HG03280 (cell line): ENCODE measurements at regions not wholly inside any gene's neighbourhood (a gene's known extent, or its start where the extent isn't known, plus 50 kb on each side); places are given as distances from the start of the nearest gene placed in this dataset.
"Not testable (repeated sequence)": the region's sequence is repeated elsewhere in the genome, so short reads cannot be mapped to it uniquely, and the experiment has no call there.

Experiments used
- ATAC-seq: cut with Tn5 transposase; IDR thresholded peaks from one replicate; pipeline ENCODE4 v1.9.1; 2021; ENCODE audit warnings: mild to moderate bottlenecking, moderate library complexity; ENCODE audit not compliant: unreplicated experiment

DNA sequence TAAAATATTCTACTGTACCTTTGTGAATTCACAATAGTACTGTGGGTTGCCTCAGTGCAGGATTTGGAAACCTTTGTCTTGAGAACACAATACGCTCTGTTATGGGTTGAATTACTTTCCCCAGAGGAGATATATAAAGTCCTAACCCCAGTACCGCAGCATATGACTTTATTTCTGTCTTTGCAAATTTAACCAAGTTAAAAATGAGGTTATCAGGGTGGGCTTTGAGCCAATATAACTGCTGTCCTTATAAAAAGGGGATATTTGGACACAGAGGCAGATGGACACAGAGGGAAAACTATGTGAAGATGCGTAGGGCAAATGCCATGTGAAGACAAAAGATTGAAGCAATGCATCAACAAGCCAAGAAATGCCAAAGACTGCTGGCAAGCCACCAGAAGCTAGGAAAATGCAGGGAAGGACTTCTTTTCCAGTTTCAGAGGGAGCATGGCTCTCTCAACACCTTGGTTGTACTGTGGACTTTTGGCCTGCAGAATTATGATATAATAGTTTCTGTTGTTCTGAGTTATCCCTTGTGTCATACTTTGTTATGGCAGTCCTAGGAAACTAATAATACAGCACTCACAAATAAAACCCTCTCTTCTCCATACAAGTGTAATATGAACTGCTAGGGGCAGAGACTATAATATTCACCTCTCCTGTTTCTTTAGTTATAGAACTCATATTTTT is 292.6 kb upstream of the SPTLC3 start:
- no peak for ATAC-seq

- no peak for ATAC-seq
Observed at GRCh38 chr20:12717061-12717460, 291.7 kb upstream of the SPTLC3 start.

GRCh38 chr20:12718619-12719018 is 290.2 kb upstream of the SPTLC3 start:
- ATAC-seq, result no peak

- no peak for ATAC-seq
Observed at GRCh38 chr20:12721636-12722035, 287.1 kb upstream of the SPTLC3 start.

DNA sequence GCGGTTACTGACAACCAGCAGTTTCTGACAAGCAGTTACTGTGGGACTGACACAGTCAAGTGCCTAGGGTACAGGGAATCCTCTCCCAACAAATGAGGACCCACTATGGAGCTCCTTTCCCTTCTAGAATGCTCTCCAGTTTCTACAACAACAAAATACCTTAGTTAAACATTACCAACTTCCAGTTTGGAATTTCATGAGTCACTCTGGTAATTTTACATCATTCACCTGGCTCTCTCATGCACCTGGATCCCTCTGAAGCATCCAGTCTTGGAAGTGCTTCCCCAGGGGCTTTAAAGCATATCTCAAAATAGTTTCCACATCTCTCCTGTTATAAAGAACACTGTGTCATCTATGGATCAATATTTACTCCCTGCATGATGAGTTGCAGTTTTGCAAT is 286.7 kb upstream of the SPTLC3 start:
- no peak for ATAC-seq

DNA sequence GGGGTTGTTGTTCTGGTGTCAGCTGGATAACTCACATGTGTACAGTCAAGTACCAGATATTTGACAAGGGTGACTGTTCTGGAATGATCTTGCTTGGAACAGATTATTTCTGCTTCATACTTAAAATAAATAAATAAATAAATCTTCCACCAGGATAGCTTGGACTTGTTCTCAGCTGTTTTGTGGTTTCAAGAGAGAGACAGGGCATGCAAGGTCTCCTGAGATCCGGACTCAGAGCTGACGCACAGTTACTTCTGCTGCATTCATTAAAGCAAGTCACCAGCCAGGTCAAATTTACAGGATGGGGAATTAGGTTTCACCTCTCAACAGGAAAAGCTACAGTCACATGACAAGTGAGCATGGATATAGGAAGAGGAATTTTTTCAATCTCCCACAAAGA is 285.0 kb upstream of the SPTLC3 start:
- ATAC-seq, result no peak

- no peak for ATAC-seq
Observed at GRCh38 chr20:12728782-12729181, 280.0 kb upstream of the SPTLC3 start.

- ATAC-seq, result no peak
Observed at GRCh38 chr20:12729326-12729725, 279.4 kb upstream of the SPTLC3 start.

GRCh38 chr20:12733811-12734210 is 275.0 kb upstream of the SPTLC3 start:
- no peak for ATAC-seq

DNA sequence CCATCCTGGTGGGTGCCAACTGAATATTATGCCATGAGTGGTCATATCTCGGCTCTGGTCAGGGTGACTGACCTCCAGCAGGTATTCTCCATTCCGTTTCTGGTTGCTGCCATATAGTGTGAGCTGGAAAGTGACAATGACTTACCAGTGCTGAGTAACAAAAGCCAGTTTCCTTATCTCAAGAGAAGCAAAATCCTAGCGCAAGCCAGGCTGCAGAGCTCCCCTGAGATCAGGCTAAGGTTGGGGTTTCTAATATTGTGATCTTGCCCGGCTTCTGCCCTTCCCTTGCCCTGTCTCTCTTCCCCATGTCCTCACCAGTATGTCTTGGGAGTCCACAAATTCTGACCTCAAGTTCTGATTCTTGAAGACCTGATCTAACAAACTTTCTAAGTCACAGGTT is 271.3 kb upstream of the SPTLC3 start:
- no peak for ATAC-seq

DNA sequence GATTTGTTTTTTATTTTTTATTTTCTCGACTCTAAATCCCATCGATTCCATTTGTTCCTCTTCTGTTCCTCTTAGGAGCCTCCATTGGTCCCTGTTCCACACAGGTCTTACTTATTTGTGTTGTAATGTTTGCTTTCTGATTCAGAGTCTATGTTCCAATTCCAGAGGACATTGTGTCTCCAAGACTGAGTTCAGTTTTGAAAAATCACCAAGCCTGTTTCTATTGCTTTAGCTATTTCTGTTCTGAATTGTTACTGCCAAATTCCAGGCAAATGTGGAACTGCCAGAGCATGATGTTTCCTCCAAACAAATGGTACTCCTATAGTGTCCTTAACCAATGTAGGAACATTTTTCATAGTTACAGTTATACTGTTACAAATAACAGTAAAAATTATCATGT is 270.9 kb upstream of the SPTLC3 start:
- ATAC-seq, result no peak

DNA sequence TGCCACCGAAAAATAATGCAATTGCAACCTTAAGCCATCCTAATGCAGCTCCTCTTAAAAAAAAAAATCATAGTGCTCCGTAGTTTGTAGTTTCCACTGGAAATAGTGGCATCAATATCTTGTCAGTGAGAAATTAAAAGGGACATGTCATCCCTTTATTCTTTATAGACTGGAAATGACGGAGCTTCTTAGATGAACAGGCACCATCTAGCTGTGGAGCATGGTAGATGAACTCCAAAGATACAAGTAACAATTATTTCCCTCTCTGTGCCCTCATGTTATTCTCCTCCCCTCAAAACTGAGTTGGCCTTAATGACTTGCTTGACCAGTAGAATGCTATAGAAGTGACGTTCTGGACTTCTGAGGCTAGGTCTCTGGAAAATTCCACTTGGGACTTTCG is 268.1 kb upstream of the SPTLC3 start:
- ATAC-seq, result no peak

DNA sequence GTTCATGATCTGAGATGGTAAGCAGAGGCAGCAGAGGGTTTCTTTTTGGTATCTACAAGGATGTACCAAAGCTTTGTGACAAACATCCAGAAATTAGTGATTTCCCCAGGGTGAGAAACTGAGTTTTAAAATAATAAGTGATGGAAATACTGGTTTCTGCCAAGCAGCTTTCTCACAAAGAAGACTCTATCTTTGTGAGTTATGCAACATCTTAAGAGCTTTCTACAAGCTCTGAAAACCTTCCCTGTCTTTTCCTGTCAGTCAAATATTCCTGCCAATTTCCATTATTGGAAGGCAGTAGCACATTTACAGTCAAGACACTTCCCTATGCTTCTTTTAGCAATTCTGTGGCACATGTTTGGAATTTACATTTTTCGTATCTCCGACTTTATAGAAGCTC is 264.7 kb upstream of the SPTLC3 start:
- no peak for ATAC-seq

- ATAC-seq, result no peak
Observed at GRCh38 chr20:12748359-12748994, 260.3 kb upstream of the SPTLC3 start.

DNA sequence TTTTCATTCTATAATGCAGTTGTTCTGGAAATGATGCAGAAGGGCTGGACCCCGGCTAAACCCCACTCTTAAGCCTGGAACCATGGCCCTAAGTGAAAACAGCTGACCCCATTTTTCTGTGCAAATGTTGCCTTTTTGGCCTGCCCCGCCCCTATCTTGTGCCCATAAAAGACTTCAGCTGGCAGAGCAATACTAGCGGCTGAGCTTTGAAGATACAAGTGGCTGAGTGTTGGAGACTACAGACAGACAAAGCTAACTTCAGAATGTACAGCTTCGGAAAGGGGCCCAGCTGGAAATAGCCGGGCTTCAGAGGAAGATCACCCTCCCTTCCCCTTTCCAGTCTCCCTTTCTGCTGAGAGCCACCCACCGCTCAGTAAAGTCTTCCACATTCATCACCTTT is 258.6 kb upstream of the SPTLC3 start:
- ATAC-seq, result no peak

DNA sequence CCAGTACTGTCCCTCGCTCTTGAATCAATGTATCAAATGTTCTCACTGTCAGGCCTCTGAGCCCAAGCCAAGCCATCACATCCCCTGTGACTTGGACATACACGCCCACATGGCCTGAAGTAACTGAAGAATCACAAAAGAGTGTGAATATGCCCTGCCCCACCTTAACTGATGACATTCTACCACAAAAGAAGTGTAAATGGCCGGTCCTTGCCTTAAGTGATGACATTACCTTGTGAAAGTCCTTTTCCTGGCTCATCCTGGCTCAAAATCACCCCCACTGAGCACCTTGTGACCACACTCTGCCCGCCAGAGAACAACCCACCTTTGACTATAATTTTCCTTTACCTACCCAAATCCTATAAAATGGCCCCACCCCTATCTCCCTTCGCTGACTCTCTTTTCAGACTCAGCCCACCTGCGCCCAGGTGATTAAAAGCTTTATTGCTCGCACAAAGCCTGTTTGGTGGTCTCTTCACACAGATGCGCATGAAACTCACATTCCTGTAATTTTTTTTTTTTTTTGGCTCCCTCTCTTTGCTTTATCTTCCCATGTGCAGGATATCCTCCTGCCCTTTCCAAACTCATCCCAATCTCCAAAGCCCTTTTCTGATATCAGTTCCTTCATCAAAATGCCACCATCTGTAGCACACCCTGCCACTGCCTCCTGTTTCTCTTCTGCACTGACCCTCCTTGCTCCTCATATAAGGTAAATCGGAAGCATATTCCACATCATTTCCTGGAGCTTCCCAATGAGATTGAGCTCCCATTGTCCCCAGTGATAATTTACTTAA is 255.7 kb upstream of the SPTLC3 start:
- ATAC-seq, result not testable (repeated sequence)

DNA sequence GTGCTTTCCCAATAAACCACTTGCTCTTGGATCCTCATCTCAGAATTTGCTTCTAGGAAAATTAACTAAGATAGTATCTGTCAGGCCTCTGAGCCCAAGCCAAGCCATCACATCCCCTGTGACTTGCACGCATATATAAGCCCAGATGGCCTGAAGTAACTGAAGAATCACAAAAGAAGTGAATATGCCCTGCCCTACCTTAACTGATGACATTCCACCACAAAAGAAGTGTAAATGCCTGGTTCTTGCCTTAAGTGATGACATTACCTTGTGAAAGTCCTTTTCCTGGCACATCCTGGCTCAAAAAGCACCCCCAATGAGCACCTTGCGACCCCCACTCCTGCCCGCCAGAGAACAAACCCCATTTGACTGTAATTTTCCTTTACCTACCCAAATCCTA is 255.0 kb upstream of the SPTLC3 start:
- ATAC-seq, result not testable (repeated sequence)

GRCh38 chr20:12759493-12759892 is 249.3 kb upstream of the SPTLC3 start:
- ATAC-seq, result not testable (repeated sequence)

GRCh38 chr20:12762725-12763124 is 246.0 kb upstream of the SPTLC3 start:
- ATAC-seq, result no peak

- ATAC-seq, result no peak
Observed at GRCh38 chr20:12763406-12763805, 245.4 kb upstream of the SPTLC3 start.

DNA sequence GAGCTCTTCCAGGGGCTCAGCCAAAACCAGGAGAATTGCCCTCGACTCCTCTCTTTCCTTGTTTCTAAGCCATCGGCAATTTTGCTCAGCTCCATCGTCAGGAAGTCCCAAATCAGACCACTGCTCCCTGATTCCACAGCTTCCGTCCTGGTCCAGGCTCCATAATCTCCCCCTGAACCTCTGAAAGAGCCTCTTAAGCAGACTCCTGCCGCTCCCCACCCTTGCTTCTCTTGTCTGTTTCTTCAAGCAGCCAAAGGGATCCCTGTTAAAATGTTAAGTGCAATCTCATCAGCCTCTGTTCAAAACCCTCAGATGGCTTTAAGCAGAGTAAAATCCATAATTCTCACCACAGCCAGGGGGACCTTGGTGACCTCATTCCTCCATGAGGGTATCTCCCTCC is 244.7 kb upstream of the SPTLC3 start:
- ATAC-seq, result no peak

DNA sequence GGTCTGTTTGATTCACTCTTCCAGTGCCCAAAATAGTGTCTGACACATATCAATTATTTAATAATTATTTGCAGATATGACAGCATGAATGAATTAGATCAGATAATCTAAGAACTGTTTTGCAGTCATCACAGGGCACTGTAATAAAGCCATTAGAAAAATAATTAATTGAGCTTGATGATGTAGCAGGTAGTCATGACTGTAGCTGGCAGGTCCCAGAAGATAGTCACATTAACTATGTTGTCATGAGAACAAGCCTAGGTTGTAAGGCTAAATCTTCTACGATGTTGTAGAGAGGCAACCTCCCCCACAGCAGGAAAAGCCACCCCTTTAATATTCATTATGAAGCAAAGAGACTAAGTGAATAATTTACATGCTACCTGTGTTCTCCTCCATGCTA is 243.9 kb upstream of the SPTLC3 start:
- ATAC-seq, result no peak
